ENCODE measurements at regions not wholly inside any gene's neighbourhood (a gene's known extent, or its start where the extent isn't known, plus 50 kb on each side); places are given as distances from the start of the nearest gene placed in this dataset.
A peak's percentile ranks its signal among the peaks of the same experiment; 100 is the strongest.
"Not testable (repeated sequence)": the region's sequence is repeated elsewhere in the genome, so short reads cannot be mapped to it uniquely, and the experiment has no call there.

DNA sequence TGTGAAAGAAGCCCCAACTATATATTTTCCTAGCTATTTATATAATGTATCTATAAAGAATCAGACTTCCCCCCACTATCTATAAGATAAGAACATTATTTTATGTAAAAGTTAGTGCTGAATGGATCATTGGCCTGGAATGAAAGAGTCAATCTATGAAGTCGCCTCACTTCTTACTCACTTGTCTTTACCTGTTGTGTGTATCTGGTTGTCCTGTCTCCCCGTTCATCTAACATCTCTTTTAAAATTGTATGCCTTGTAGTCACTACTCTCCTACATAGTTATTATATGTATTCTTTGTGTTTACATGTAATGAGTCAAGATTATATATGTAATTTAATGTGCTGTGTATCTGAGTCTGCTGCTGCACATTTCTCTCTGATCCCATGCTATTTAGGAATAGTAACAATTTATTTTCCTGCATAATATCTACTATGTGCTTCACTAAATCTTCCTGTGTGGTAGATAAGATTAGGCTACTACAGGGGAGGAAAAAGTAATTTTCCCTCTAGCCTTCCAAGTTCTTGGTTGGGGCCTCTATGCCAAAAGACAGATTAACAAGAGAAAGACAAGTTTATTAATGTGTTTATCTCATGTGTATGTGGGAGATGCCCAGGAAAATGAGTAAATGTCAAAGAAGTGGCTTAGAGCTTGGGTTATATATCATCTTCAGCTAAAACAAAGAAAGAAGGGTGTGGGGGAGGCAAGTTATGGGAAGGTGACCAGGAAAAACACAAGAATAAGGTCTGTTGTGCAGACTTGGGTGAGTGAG lies 77.6 kb upstream of the FRMPD4 start:
- DNase-seq: no peak

DNA sequence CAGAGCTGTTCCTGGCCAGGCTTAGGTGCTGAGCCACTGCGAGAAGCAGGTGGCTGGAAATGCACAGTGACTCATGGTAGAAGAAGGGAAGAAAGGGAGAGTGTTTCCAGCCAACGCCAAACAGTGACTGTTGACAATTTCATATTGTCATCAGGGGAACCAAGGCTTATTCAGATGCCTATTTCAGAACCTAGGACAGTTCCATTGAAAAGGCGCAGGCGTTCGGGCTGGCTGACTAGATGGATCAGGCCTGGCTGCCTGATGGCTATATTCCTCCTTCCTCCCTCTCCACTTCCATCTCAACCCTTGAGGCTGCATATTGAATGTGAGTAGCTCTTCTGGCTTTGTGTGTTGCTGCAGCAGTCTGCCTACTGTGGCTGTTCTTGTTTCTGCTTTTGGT lies 73.0 kb upstream of the FRMPD4 start:
- peak; percentile 72 for DNase-seq

GRCh38 chrX:12076046-12076445 lies 62.2 kb upstream of the FRMPD4 start:
- DNase-seq: no peak

DNA sequence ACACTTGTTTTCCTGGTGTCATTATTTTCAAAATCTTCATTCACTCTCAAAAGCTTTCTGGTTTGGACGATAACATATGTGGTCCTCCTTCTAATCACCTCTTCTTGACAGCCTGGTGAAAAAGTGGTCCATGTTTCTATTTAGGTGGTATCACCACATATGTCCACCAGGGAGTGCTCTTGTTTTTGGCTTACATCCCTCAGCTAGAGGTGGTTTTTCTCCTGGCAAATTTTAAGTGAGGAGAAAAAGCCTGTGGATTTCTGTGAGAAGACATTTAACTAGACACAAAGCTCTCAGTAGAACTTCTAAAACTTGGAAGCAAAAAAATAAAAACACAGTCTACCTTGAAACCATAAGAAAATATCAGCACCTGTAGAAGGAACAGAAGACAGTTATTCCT lies 58.0 kb upstream of the FRMPD4 start:
- no peak for DNase-seq

DNA sequence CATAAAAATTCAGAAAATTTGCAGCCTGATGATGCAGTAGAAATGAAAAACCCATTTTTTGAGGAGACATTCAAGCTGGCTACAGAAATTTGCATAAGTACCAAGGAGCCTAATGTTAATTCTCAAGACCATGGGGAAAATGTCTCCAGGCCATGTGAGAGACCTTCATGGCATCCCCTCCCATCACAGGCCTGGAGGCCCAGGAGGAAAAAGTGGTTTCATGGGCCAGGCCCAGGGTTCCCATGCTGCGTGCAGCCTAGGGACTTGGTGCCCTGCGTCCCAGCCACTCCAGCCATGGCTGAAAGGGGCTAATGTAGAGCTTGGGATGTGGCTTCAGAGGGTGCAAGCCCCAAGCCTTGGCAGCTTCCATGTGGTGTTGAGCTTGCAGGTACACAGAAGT lies 55.3 kb upstream of the FRMPD4 start:
- not testable (repeated sequence) for DNase-seq
